ENCODE measurements at regions not wholly inside any gene's neighbourhood (a gene's known extent, or its start where the extent isn't known, plus 50 kb on each side); places are given as distances from the start of the nearest gene placed in this dataset.
"Not testable (repeated sequence)": the region's sequence is repeated elsewhere in the genome, so short reads cannot be mapped to it uniquely, and the experiment has no call there.

DNA sequence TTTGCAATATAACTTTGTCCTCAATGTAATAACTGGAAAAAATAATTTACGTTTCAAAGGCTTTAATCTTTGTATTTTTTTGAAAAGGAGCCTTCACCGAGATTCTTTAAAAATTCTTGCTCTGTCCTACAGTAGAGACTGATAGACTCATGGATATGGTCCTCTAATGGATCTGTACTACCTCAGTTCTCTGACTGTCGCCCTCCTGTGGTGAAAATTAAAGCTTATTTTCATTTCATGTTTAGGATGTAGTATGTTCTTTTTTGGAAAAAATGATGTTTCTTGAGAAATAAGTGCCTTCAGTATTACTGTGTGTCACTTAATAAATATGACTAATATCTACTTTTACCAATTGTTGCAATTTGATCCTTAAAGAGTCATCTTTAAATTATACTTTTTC lies 2681.5 kb upstream of the DEFB115 start:
- not testable (repeated sequence) for TF ChIP-seq ZNF441 (CRISPR knock-in tag; IDR thresholded peaks at IDR 0.05; ENCODE audit: borderline replicate concordance); CBX2 (IDR thresholded peaks at IDR 0.05; ENCODE audit: low read depth, low read length); CBX2 (CRISPR knock-in tag; IDR thresholded peaks at IDR 0.05; ENCODE audit: low read depth); ZSCAN20 (CRISPR knock-in tag; IDR thresholded peaks at IDR 0.05; ENCODE audit: borderline replicate concordance); SP4 (CRISPR knock-in tag; IDR thresholded peaks at IDR 0.05); ASH2L (IDR thresholded peaks at IDR 0.05; ENCODE audit: insufficient read length, low read depth, low read length); KDM1A (CRISPR knock-in tag; IDR thresholded peaks at IDR 0.05); POLR2A (IDR thresholded peaks at IDR 0.05; ENCODE audit: insufficient read depth in 1 of 2, low read depth in 2 of 2, low read length in 2 of 2); HDAC6 (IDR thresholded peaks at IDR 0.05; ENCODE audit: low read depth, low read length); HNF4G (IDR thresholded peaks at IDR 0.05; ENCODE audit: borderline replicate concordance, low read depth, low read length); HNF4G (CRISPR knock-in tag; IDR thresholded peaks at IDR 0.05; ENCODE audit: borderline replicate concordance, low read depth); TCF7L2 (IDR thresholded peaks at IDR 0.05; ENCODE audit: low read depth, low read length)
- TF ChIP-seq, protein P1, sequence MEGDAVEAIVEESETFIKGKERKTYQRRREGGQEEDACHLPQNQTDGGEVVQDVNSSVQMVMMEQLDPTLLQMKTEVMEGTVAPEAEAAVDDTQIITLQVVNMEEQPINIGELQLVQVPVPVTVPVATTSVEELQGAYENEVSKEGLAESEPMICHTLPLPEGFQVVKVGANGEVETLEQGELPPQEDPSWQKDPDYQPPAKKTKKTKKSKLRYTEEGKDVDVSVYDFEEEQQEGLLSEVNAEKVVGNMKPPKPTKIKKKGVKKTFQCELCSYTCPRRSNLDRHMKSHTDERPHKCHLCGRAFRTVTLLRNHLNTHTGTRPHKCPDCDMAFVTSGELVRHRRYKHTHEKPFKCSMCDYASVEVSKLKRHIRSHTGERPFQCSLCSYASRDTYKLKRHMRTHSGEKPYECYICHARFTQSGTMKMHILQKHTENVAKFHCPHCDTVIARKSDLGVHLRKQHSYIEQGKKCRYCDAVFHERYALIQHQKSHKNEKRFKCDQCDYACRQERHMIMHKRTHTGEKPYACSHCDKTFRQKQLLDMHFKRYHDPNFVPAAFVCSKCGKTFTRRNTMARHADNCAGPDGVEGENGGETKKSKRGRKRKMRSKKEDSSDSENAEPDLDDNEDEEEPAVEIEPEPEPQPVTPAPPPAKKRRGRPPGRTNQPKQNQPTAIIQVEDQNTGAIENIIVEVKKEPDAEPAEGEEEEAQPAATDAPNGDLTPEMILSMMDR (CRISPR knock-in tag; IDR thresholded peaks at IDR 0.05): peak; percentile 50
- TF ChIP-seq, protein P2, sequence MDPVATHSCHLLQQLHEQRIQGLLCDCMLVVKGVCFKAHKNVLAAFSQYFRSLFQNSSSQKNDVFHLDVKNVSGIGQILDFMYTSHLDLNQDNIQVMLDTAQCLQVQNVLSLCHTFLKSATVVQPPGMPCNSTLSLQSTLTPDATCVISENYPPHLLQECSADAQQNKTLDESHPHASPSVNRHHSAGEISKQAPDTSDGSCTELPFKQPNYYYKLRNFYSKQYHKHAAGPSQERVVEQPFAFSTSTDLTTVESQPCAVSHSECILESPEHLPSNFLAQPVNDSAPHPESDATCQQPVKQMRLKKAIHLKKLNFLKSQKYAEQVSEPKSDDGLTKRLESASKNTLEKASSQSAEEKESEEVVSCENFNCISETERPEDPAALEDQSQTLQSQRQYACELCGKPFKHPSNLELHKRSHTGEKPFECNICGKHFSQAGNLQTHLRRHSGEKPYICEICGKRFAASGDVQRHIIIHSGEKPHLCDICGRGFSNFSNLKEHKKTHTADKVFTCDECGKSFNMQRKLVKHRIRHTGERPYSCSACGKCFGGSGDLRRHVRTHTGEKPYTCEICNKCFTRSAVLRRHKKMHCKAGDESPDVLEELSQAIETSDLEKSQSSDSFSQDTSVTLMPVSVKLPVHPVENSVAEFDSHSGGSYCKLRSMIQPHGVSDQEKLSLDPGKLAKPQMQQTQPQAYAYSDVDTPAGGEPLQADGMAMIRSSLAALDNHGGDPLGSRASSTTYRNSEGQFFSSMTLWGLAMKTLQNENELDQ (CRISPR knock-in tag; IDR thresholded peaks at IDR 0.05; ENCODE audit: borderline replicate concordance): not testable (repeated sequence)

All from HepG2 (cell line).